WTC11 (cell line): ENCODE measurements at regions not wholly inside any gene's neighbourhood (a gene's known extent, or its start where the extent isn't known, plus 50 kb on each side); places are given as distances from the start of the nearest gene placed in this dataset.

Experiments
- ATAC-seq: fragments of 200-7000 bp; cut with Tn5 transposase; 2 replicates; pipeline ENCODE4 v1.10.0; 2021; ENCODE audit warnings: mild to moderate bottlenecking, moderate library complexity
- CTCF ChIA-PET: fragments of 300-600 bp; sonication (Branson Sonifier 250); formaldehyde crosslinking; loops from one replicate; lab custom pipeline; 2021; ENCODE audit warnings: antibody characterized with exemption; lab: Charles Lee
- POLR2A ChIA-PET: fragments of 350-600 bp; sonication (Branson Sonifier 250); formaldehyde crosslinking; loops from one replicate; lab custom pipeline; 2021; ENCODE audit warnings: antibody characterized with exemption; lab: Charles Lee
- DNase-seq: peaks from one replicate; pipeline ENCODE4 v3.0.0; 2021; ENCODE audit warnings: low spot score
- H3K27ac Mint-ChIP-seq: 2 replicates; pipeline ENCODE4 v1.8.0; 2021; ENCODE audit warnings: mixed read lengths
- H3K27me3 Mint-ChIP-seq: 2 replicates; pipeline ENCODE4 v1.8.0; 2021; ENCODE audit warnings: low read depth, mild to moderate bottlenecking, moderate library complexity, mixed read lengths
- H3K36me3 Mint-ChIP-seq: 2 replicates; pipeline ENCODE4 v1.8.0; 2021; ENCODE audit warnings: mixed read lengths
- H3K4me1 Mint-ChIP-seq: 2 replicates; pipeline ENCODE4 v1.8.0; 2022; ENCODE audit warnings: mixed read lengths
- H3K4me3 Mint-ChIP-seq: 2 replicates; pipeline ENCODE4 v1.8.0; 2021; ENCODE audit warnings: mild to moderate bottlenecking, moderate library complexity, mixed read lengths
- H3K9me3 Mint-ChIP-seq: 2 replicates; pipeline ENCODE4 v1.8.0; 2021; ENCODE audit warnings: mixed read lengths
- ATF2 ChIP-seq: sonication (generic); formaldehyde crosslinking; IDR thresholded peaks from 2 replicates; pipeline ENCODE4 v1.8.1; 2022; ENCODE audit warnings: low read depth, missing genetic modification reagents, borderline replicate concordance
- CBFB ChIP-seq: sonication (generic); formaldehyde crosslinking; IDR thresholded peaks from 2 replicates; pipeline ENCODE4 v1.8.1; 2022; ENCODE audit warnings: mild to moderate bottlenecking, low read depth, missing genetic modification reagents
- CREM ChIP-seq: sonication (generic); formaldehyde crosslinking; IDR thresholded peaks from 2 replicates; pipeline ENCODE4 v1.8.1; 2022; ENCODE audit warnings: mild to moderate bottlenecking, missing genetic modification reagents, moderate library complexity
- CTCF ChIP-seq: fragments of 200-600 bp; IDR thresholded peaks from 2 replicates; pipeline ENCODE4 v1.8.0; 2022; ENCODE audit warnings: antibody characterized with exemption
- EMX1 ChIP-seq: fragments of 250-450 bp; sonication (Bioruptor Pico); IDR thresholded peaks from 2 replicates; pipeline ENCODE4 v1.8.0; 2021; ENCODE audit warnings: mild to moderate bottlenecking
- FOXP4 ChIP-seq: sonication (generic); formaldehyde crosslinking; IDR thresholded peaks from 2 replicates; pipeline ENCODE4 v1.8.0; 2022; ENCODE audit warnings: mild to moderate bottlenecking, missing genetic modification reagents
- GABPB1 ChIP-seq: sonication (generic); formaldehyde crosslinking; IDR thresholded peaks from 2 replicates; pipeline ENCODE4 v1.8.1; 2023; ENCODE audit warnings: mild to moderate bottlenecking, missing genetic modification reagents
- HMGA2 ChIP-seq: fragments of 250-450 bp; sonication (Bioruptor Pico); IDR thresholded peaks from 2 replicates; pipeline ENCODE4 v1.4.0; 2021; ENCODE audit warnings: mild to moderate bottlenecking, moderate library complexity
- IRF1 ChIP-seq: sonication (generic); formaldehyde crosslinking; IDR thresholded peaks from 2 replicates; pipeline ENCODE4 v1.8.0; 2023; ENCODE audit warnings: missing genetic modification reagents
- JUN ChIP-seq: sonication (generic); formaldehyde crosslinking; IDR thresholded peaks from 2 replicates; pipeline ENCODE4 v1.8.0; 2023; ENCODE audit warnings: mild to moderate bottlenecking, missing genetic modification reagents
- KAT7 ChIP-seq: sonication (generic); formaldehyde crosslinking; IDR thresholded peaks from 2 replicates; pipeline ENCODE4 v1.8.1; 2023; ENCODE audit warnings: missing genetic modification reagents, mild to moderate bottlenecking, borderline replicate concordance
- NFE2L1 ChIP-seq: sonication (generic); formaldehyde crosslinking; IDR thresholded peaks from 2 replicates; pipeline ENCODE4 v1.8.1; 2023; ENCODE audit warnings: missing genetic modification reagents
- NFYB ChIP-seq: sonication (generic); formaldehyde crosslinking; conservative IDR thresholded peaks from 2 replicates; pipeline ENCODE4 v1.8.0; 2022; ENCODE audit warnings: low read depth, missing genetic modification reagents
- NR2C2 ChIP-seq: sonication (generic); formaldehyde crosslinking; IDR thresholded peaks from 2 replicates; pipeline ENCODE4 v1.8.0; 2022; ENCODE audit warnings: mild to moderate bottlenecking, missing genetic modification reagents
- SP1 ChIP-seq: sonication (generic); formaldehyde crosslinking; conservative IDR thresholded peaks from 2 replicates; pipeline ENCODE4 v1.8.1; 2022; ENCODE audit warnings: missing genetic modification reagents
- USF1 ChIP-seq: sonication (generic); formaldehyde crosslinking; IDR thresholded peaks from 2 replicates; pipeline ENCODE4 v1.8.0; 2022; ENCODE audit warnings: mild to moderate bottlenecking, missing genetic modification reagents
- USF2 ChIP-seq: sonication (generic); formaldehyde crosslinking; IDR thresholded peaks from 2 replicates; pipeline ENCODE4 v1.8.1; 2023; ENCODE audit warnings: mild to moderate bottlenecking, missing genetic modification reagents, moderate library complexity
- ZNF281 ChIP-seq: sonication (generic); formaldehyde crosslinking; IDR thresholded peaks from 2 replicates; pipeline ENCODE4 v1.8.0; 2023; ENCODE audit warnings: mild to moderate bottlenecking, missing genetic modification reagents
- ZNF423 ChIP-seq: fragments of 250-450 bp; sonication (Bioruptor Pico); IDR thresholded peaks from 2 replicates; pipeline ENCODE4 v2.1.2; 2022; ENCODE audit warnings: mild to moderate bottlenecking, moderate library complexity
- ZNF532 ChIP-seq: fragments of 250-450 bp; sonication (Bioruptor Pico); IDR thresholded peaks from 2 replicates; pipeline ENCODE4 v1.9.0; 2021; ENCODE audit warnings: mild to moderate bottlenecking, borderline replicate concordance

- Mint-ChIP-seq H3K4me3 (no peak overlapping the region), H3K4me1 (no peaks in the 10 kb centered on the region), H3K36me3 (peaks cover 13% of the 10 kb centered on the region), H3K9me3 (peaks cover 45% of the 10 kb centered on the region), H3K27me3 (peaks cover 14% of the 10 kb centered on the region), H3K27ac (no peak overlapping the region)
- CTCF ChIA-PET: no interaction called here
- POLR2A ChIA-PET: no interaction called here
- TF ChIP-seq SP1 (no peak), FOXP4 (CRISPR knock-in tag) (no peak), ATF2 (no peak), EMX1 (CRISPR knock-in tag) (no peak), NFE2L1 (CRISPR knock-in tag) (no peak), CBFB (no peak), ZNF281 (CRISPR knock-in tag) (no peak), GABPB1 (CRISPR knock-in tag) (no peak), NR2C2 (CRISPR knock-in tag) (no peak), ZNF423 (CRISPR knock-in tag) (no peak), JUN (no peak), NFYB (no peak), HMGA2 (CRISPR knock-in tag) (no peak), USF1 (no peak), ZNF532 (CRISPR knock-in tag) (no peak)
- no peak for DNase-seq
- no peak for ATAC-seq
Measured at GRCh38 chr2:240333985-240334384, 101.5 kb upstream of the GPC1 start.

GRCh38 chr2:240335061-240335460 is 100.4 kb upstream of the GPC1 start:
- H3K27me3 Mint-ChIP-seq: peaks cover 14% of the 10 kb centered on the region
- DNase-seq: no peak
- no peak overlapping the region for H3K4me3 Mint-ChIP-seq
- peaks cover 43% of the 10 kb centered on the region for H3K9me3 Mint-ChIP-seq
- H3K27ac Mint-ChIP-seq: no peak overlapping the region
- CTCF ChIA-PET: no interaction called here
- POLR2A ChIA-PET: no interaction called here
- no peaks in the 10 kb centered on the region for H3K4me1 Mint-ChIP-seq
- ATAC-seq: no peak
- H3K36me3 Mint-ChIP-seq: peaks cover 13% of the 10 kb centered on the region
- no peak for TF ChIP-seq HMGA2 (CRISPR knock-in tag)
- TF ChIP-seq GABPB1 (CRISPR knock-in tag): no peak
- no peak for TF ChIP-seq CTCF
- no peak for TF ChIP-seq USF2 (CRISPR knock-in tag)
- TF ChIP-seq CREM (CRISPR knock-in tag): no peak
- no peak for TF ChIP-seq KAT7 (CRISPR knock-in tag)
- no peak for TF ChIP-seq IRF1
